ENCODE measurements at regions not wholly inside any gene's neighbourhood (a gene's known extent, or its start where the extent isn't known, plus 50 kb on each side); places are given as distances from the start of the nearest gene placed in this dataset.

- ATAC-seq (no peak), DNase-seq (no peak)
- H3K9me3 Mint-ChIP-seq: peaks cover 22% of the 10 kb centered on the region
- no peaks in the 10 kb centered on the region for H3K27me3 Mint-ChIP-seq (ENCODE audit: low read depth)
- no peaks in the 10 kb centered on the region for H3K36me3 Mint-ChIP-seq (ENCODE audit: insufficient read depth)
- H3K4me1 Mint-ChIP-seq (ENCODE audit: low read depth): no peaks in the 10 kb centered on the region
- no peak overlapping the region for H3K4me3 Mint-ChIP-seq
Measured at GRCh38 chr11:80868831-80869230, 1428.0 kb upstream of the TENM4 start.

GRCh38 chr11:80862011-80862410, 1421.2 kb upstream of the TENM4 start:
- Mint-ChIP-seq H3K9me3 (peaks cover 25% of the 10 kb centered on the region), H3K4me1 (ENCODE audit: low read depth) (no peaks in the 10 kb centered on the region), H3K36me3 (ENCODE audit: insufficient read depth) (no peaks in the 10 kb centered on the region), H3K4me3 (no peak overlapping the region), H3K27me3 (ENCODE audit: low read depth) (no peaks in the 10 kb centered on the region)
- ATAC-seq: no peak
- no peak for DNase-seq

- no peak overlapping the region for H3K4me3 Mint-ChIP-seq
- ATAC-seq (no peak), DNase-seq (no peak)
- no peaks in the 10 kb centered on the region for H3K27me3 Mint-ChIP-seq (ENCODE audit: low read depth)
- no peaks in the 10 kb centered on the region for H3K4me1 Mint-ChIP-seq (ENCODE audit: low read depth)
- H3K36me3 Mint-ChIP-seq (ENCODE audit: insufficient read depth): no peaks in the 10 kb centered on the region
- H3K9me3 Mint-ChIP-seq: peaks cover 24% of the 10 kb centered on the region
Measured at GRCh38 chr11:80861193-80861592, 1420.4 kb upstream of the TENM4 start.

DNA sequence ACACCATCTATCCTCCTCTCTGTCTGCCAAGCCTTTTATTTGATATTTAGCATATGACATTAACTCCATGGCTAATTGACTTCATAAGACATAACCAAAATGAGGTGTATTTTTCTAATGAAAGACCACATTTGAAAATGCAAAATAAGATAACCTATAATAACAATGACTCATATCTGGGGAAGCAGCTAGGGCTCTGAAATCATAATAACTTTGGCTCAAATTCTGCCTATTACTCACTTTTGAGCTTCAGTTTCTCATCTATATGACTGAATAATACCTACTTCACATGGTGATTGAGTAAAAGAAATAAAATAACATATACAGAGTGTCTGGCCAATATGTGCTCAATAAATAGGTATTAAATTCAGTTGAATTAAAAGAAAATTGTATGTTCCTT, 1419.8 kb upstream of the TENM4 start:
- no peaks in the 10 kb centered on the region for H3K27me3 Mint-ChIP-seq (ENCODE audit: low read depth)
- no peaks in the 10 kb centered on the region for H3K4me1 Mint-ChIP-seq (ENCODE audit: low read depth)
- H3K4me3 Mint-ChIP-seq: no peak overlapping the region
- no peak for DNase-seq
- no peaks in the 10 kb centered on the region for H3K36me3 Mint-ChIP-seq (ENCODE audit: insufficient read depth)
- ATAC-seq: no peak
- H3K9me3 Mint-ChIP-seq: peaks cover 19% of the 10 kb centered on the region

GRCh38 chr11:80856066-80856465, 1415.2 kb upstream of the TENM4 start:
- Mint-ChIP-seq H3K9me3 (peaks cover 7% of the 10 kb centered on the region), H3K27me3 (ENCODE audit: low read depth) (no peaks in the 10 kb centered on the region)
- no peak for ATAC-seq

DNA sequence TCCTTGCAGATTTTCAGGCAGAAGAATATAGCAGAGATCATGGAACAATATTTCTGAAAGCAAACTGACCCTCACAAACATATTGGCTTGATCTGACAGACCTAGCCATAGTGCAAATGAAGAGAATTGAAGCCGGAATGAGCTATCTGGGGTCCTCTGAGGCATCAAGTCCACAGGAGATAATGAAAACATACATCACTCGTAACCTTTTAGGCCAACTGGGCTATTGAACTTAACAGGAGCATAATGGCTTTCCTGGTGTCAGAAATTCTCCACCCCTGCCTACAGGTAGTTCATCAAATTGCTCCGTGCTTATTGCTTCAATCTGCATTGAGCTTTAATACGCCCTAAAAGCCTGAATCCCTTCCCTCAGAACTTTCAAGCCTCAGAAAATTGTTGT, 1414.6 kb upstream of the TENM4 start:
- H3K9me3 Mint-ChIP-seq: peaks cover 7% of the 10 kb centered on the region
- ATAC-seq (no peak), DNase-seq (no peak)
- H3K4me3 Mint-ChIP-seq: no peak overlapping the region
- H3K27me3 Mint-ChIP-seq (ENCODE audit: low read depth): no peaks in the 10 kb centered on the region
- no peaks in the 10 kb centered on the region for H3K36me3 Mint-ChIP-seq (ENCODE audit: insufficient read depth)
- H3K4me1 Mint-ChIP-seq (ENCODE audit: low read depth): no peaks in the 10 kb centered on the region

More at GRCh38 chr11:80856066-80856465, 1415.2 kb upstream of the TENM4 start:
- H3K4me3 Mint-ChIP-seq: no peak overlapping the region
- no peak for DNase-seq
- no peaks in the 10 kb centered on the region for H3K36me3 Mint-ChIP-seq (ENCODE audit: insufficient read depth)
- no peaks in the 10 kb centered on the region for H3K4me1 Mint-ChIP-seq (ENCODE audit: low read depth)

- Mint-ChIP-seq H3K9me3 (peaks cover 19% of the 10 kb centered on the region), H3K36me3 (ENCODE audit: insufficient read depth) (no peaks in the 10 kb centered on the region), H3K4me3 (no peak overlapping the region), H3K27me3 (ENCODE audit: low read depth) (no peaks in the 10 kb centered on the region), H3K4me1 (ENCODE audit: low read depth) (no peaks in the 10 kb centered on the region)
- DNase-seq (no peak), ATAC-seq (no peak)
Measured at GRCh38 chr11:80849253-80849652, 1408.4 kb upstream of the TENM4 start.

GRCh38 chr11:80846979-80847378, 1406.1 kb upstream of the TENM4 start:
- no peaks in the 10 kb centered on the region for H3K4me1 Mint-ChIP-seq (ENCODE audit: low read depth)
- DNase-seq: no peak
- H3K27me3 Mint-ChIP-seq (ENCODE audit: low read depth): no peaks in the 10 kb centered on the region
- peaks cover 15% of the 10 kb centered on the region for H3K9me3 Mint-ChIP-seq
- H3K4me3 Mint-ChIP-seq: no peak overlapping the region
- no peak for ATAC-seq
- no peaks in the 10 kb centered on the region for H3K36me3 Mint-ChIP-seq (ENCODE audit: insufficient read depth)

- DNase-seq: no peak
- no peak for ATAC-seq
Measured at GRCh38 chr11:80846442-80846841, 1405.6 kb upstream of the TENM4 start.

GRCh38 chr11:80844110-80844819, 1403.4 kb upstream of the TENM4 start:
- DNase-seq (no peak), ATAC-seq (no peak)
- H3K36me3 Mint-ChIP-seq (ENCODE audit: insufficient read depth): no peaks in the 10 kb centered on the region
- H3K27me3 Mint-ChIP-seq (ENCODE audit: low read depth): no peaks in the 10 kb centered on the region
- H3K4me3 Mint-ChIP-seq: no peak overlapping the region
- H3K4me1 Mint-ChIP-seq (ENCODE audit: low read depth): no peaks in the 10 kb centered on the region
- peaks cover 11% of the 10 kb centered on the region for H3K9me3 Mint-ChIP-seq

More at GRCh38 chr11:80846442-80846841, 1405.6 kb upstream of the TENM4 start:
- Mint-ChIP-seq H3K27me3 (ENCODE audit: low read depth) (no peaks in the 10 kb centered on the region), H3K36me3 (ENCODE audit: insufficient read depth) (no peaks in the 10 kb centered on the region), H3K9me3 (peaks cover 15% of the 10 kb centered on the region), H3K4me1 (ENCODE audit: low read depth) (no peaks in the 10 kb centered on the region), H3K4me3 (no peak overlapping the region)

DNA sequence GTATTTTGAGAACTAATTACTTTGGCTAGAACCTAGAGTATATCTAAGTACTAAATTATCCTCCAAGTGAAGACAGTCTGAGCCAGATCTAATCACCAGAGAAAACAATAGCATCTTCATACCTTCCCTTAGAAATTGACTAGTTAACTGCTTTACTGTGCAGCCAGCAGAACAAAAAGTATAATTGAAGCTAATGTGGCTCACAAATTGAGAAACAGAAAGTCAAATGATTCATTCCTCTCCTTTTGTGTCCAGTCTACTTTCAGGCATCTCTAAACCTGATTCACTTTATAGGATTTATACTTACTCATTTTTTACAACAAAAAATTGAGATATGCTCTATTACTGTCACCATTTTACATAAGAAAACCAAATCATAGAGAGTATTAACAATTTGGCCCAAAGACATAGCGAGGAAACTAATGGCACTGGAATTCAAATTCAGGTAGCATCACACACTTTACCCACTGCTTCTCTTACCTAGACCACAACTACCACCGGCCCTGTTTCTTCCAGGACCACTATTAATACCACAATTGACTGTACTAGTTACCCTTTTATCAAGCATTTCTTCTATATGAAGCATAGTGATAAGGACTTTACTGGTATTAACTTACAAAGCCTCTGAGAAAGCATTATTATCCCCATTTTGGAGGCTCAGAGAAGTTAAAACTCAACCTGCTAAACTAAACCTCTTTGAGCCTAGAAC, 1402.6 kb upstream of the TENM4 start:
- no peak for DNase-seq
- Mint-ChIP-seq H3K4me1 (ENCODE audit: low read depth) (no peaks in the 10 kb centered on the region), H3K4me3 (no peak overlapping the region), H3K9me3 (peaks cover 6% of the 10 kb centered on the region), H3K27me3 (ENCODE audit: low read depth) (no peaks in the 10 kb centered on the region), H3K36me3 (ENCODE audit: insufficient read depth) (no peaks in the 10 kb centered on the region)
- ATAC-seq: no peak

- DNase-seq (no peak), ATAC-seq (no peak)
- Mint-ChIP-seq H3K27me3 (ENCODE audit: low read depth) (no peaks in the 10 kb centered on the region), H3K4me3 (no peak overlapping the region), H3K9me3 (peaks cover 5% of the 10 kb centered on the region), H3K36me3 (ENCODE audit: insufficient read depth) (no peaks in the 10 kb centered on the region), H3K4me1 (ENCODE audit: low read depth) (no peaks in the 10 kb centered on the region)
Measured at GRCh38 chr11:80842246-80842645, 1401.4 kb upstream of the TENM4 start.

GRCh38 chr11:80841675-80842074, 1400.8 kb upstream of the TENM4 start:
- Mint-ChIP-seq H3K4me1 (ENCODE audit: low read depth) (no peaks in the 10 kb centered on the region), H3K9me3 (no peaks in the 10 kb centered on the region)

DNA sequence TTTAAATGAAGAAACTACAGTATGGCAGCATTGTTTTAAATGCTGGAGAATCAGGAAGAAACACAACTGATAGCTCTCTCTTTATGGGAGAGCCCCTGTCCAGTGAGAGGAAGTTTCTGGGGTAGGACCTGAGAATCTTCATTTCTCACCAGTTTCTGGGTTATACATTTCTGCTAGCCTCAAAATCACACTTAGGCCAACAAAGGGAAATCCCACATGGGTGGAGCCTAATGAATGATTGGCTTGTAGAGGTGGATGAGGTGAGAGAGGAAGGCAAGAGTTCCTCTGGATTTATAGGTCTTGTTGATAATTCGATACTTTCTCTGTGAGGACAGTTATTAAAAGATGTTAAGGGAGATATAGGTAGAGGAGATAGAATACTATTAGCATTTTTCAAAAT, 1397.3 kb upstream of the TENM4 start:
- ATAC-seq: no peak
- no peaks in the 10 kb centered on the region for H3K27me3 Mint-ChIP-seq (ENCODE audit: low read depth)
- no peaks in the 10 kb centered on the region for H3K4me1 Mint-ChIP-seq (ENCODE audit: low read depth)
- H3K9me3 Mint-ChIP-seq: peaks cover 8% of the 10 kb centered on the region
- H3K4me3 Mint-ChIP-seq: no peak overlapping the region
- DNase-seq: no peak
- no peaks in the 10 kb centered on the region for H3K36me3 Mint-ChIP-seq (ENCODE audit: insufficient read depth)

More at GRCh38 chr11:80841675-80842074, 1400.8 kb upstream of the TENM4 start:
- ATAC-seq (no peak), DNase-seq (no peak)
- Mint-ChIP-seq H3K27me3 (ENCODE audit: low read depth) (no peaks in the 10 kb centered on the region), H3K4me3 (no peak overlapping the region), H3K36me3 (ENCODE audit: insufficient read depth) (no peaks in the 10 kb centered on the region)

GRCh38 chr11:80837051-80837450, 1396.2 kb upstream of the TENM4 start:
- H3K4me3 Mint-ChIP-seq: no peak overlapping the region

More at GRCh38 chr11:80837051-80837450, 1396.2 kb upstream of the TENM4 start:
- Mint-ChIP-seq H3K27me3 (ENCODE audit: low read depth) (no peaks in the 10 kb centered on the region), H3K36me3 (ENCODE audit: insufficient read depth) (no peaks in the 10 kb centered on the region), H3K4me1 (ENCODE audit: low read depth) (no peaks in the 10 kb centered on the region), H3K9me3 (peaks cover 8% of the 10 kb centered on the region)
- no peak for ATAC-seq
- no peak for DNase-seq

Measured in activated T-cell treated with anti-CD3 and anti-CD28 coated beads, Interleukin-2, amount 50 U/mL, for 4 hours (primary cell).